ENCODE measurements at regions not wholly inside any gene's neighbourhood (a gene's known extent, or its start where the extent isn't known, plus 50 kb on each side); places are given as distances from the start of the nearest gene placed in this dataset.

- Histone ChIP-seq H3K27ac (no peak overlapping the region), H3K36me3 (no peaks in the 10 kb centered on the region), H3K4me1 (no peaks in the 10 kb centered on the region), H3K27me3 (no peaks in the 10 kb centered on the region), H3K9me3 (no peaks in the 10 kb centered on the region), H3K4me3 (no peak overlapping the region)
- ATAC-seq (no peak), DNase-seq (no peak), FAIRE-seq (no peak)
- WGBS, 2 donors, result 40 to 44% methylated on average over 2 of the region's 2 CpGs
- TF ChIP-seq CTCF (IDR thresholded peaks at IDR 0.05), result no peak
- intact Hi-C loops (cut with DNase I), result no loop called here
Observed at GRCh38 chr11:41980741-41981140, 521.3 kb upstream of the LRRC4C start.

GRCh38 chr11:41982276-41982675 is 522.8 kb upstream of the LRRC4C start:
- Histone ChIP-seq H3K27ac (no peak overlapping the region), H3K4me3 (no peak overlapping the region), H3K9me3 (no peaks in the 10 kb centered on the region), H3K4me1 (no peaks in the 10 kb centered on the region), H3K36me3 (no peaks in the 10 kb centered on the region), H3K27me3 (no peaks in the 10 kb centered on the region)
- 47 to 66% methylated on average over 3 of the region's 3 CpGs for WGBS, 2 donors
- DNase-seq, result no peak
- no peak for FAIRE-seq
- no peak for TF ChIP-seq CTCF (IDR thresholded peaks at IDR 0.05)
- ATAC-seq, result no peak
- intact Hi-C loops (cut with DNase I), result no loop called here

GRCh38 chr11:41982975-41983374 is 523.5 kb upstream of the LRRC4C start:
- no peak for TF ChIP-seq CTCF (IDR thresholded peaks at IDR 0.05)
- Histone ChIP-seq H3K27me3 (no peaks in the 10 kb centered on the region), H3K27ac (no peak overlapping the region), H3K4me1 (no peaks in the 10 kb centered on the region), H3K4me3 (no peak overlapping the region), H3K9me3 (no peaks in the 10 kb centered on the region), H3K36me3 (no peaks in the 10 kb centered on the region)
- FAIRE-seq (no peak), ATAC-seq (no peak), DNase-seq (no peak)
- intact Hi-C loops (cut with DNase I), result no loop called here
- 44 to 49% methylated on average over 3 of the region's 3 CpGs for WGBS, 2 donors

GRCh38 chr11:41983475-41983874 is 524.0 kb upstream of the LRRC4C start:
- no peak overlapping the region for H3K4me3 ChIP-seq
- no peak overlapping the region for H3K27ac ChIP-seq
- intact Hi-C loops (cut with DNase I), result no loop called here
- no peak for DNase-seq
- TF ChIP-seq CTCF (IDR thresholded peaks at IDR 0.05), result no peak
- no peaks in the 10 kb centered on the region for H3K27me3 ChIP-seq
- no peaks in the 10 kb centered on the region for H3K36me3 ChIP-seq
- no peak for FAIRE-seq
- H3K4me1 ChIP-seq, result no peaks in the 10 kb centered on the region
- H3K9me3 ChIP-seq, result no peaks in the 10 kb centered on the region
- no peak for ATAC-seq

GRCh38 chr11:41984023-41984422 is 524.6 kb upstream of the LRRC4C start:
- WGBS, 2 donors, result 25 to 40% methylated on average over 2 of the region's 2 CpGs

More at GRCh38 chr11:41984023-41984422, 524.6 kb upstream of the LRRC4C start:
- Histone ChIP-seq H3K27me3 (no peaks in the 10 kb centered on the region), H3K4me1 (no peaks in the 10 kb centered on the region), H3K36me3 (no peaks in the 10 kb centered on the region), H3K9me3 (no peaks in the 10 kb centered on the region), H3K27ac (no peak overlapping the region), H3K4me3 (no peak overlapping the region)
- ATAC-seq (no peak), DNase-seq (no peak), FAIRE-seq (no peak)
- intact Hi-C loops (cut with DNase I), result no loop called here
- no peak for TF ChIP-seq CTCF (IDR thresholded peaks at IDR 0.05)
